ENCODE measurements at regions not wholly inside any gene's neighbourhood (a gene's known extent, or its start where the extent isn't known, plus 50 kb on each side); places are given as distances from the start of the nearest gene placed in this dataset.

GRCh38 chr14:34237677-34238076 is 224.4 kb downstream of the SPTSSA start:
- no peak for DNase-seq

DNA sequence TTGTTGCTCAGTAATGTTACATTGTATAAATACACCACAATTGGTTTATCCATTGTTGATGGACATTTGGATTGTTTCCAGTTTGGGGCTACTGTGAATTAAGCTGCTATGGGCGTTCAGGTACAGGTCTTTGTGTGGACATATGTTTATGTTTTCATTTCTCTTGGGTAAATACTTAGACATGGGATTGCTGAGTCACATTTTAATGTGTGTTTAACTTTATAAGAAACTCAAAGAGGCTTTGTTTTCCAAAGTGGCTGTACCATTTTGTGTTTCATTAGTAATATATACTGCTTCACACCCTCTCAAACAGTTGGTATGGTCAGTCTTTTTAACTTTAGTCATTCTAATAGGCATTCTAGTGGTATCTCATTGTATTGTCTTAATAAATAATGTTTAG is 225.0 kb downstream of the SPTSSA start:
- no peak for DNase-seq

- DNase-seq: no peak
These were observed 226.3 kb downstream of the SPTSSA start for GRCh38 chr14:34235643-34236300.

- no peak for DNase-seq
These were observed 227.8 kb downstream of the SPTSSA start for GRCh38 chr14:34234258-34234657.

DNA sequence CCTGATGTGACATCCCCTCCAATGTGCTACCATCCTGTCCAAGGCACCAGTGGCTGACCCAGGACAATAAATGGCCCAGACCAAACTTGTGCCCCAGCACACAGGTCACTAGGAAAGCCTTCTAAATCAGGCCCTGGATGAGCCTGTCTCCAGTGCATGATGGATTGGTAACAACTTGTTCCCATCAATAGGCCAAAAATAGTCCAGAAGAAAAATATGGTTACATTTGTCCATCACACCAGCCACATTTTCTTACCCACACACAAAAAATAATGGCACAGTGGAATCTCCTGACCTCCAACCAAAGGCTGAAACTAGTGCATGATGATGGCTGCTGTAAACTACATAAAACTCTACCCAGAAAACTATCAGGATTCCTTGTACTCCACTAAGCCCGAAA is 228.4 kb downstream of the SPTSSA start:
- no peak for DNase-seq

DNA sequence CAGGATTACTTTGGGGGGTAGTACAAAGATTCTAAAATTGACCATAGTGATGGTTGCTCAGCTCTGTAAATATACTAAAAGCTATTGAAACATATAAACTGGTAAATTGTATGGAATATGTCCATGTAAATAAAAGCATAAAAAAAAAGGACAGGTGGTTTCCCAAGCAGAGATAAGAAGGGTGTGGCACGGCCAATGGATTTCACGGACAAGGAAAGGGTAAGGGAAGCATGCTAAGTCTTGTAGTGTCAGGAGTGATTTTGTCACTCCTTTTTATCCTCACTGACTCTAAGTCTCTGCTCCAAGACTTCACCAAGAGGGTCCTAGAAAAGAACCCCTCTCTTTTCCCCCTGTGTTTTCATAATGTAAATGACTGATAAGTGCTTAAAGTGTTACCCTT is 229.2 kb downstream of the SPTSSA start:
- no peak for DNase-seq

DNA sequence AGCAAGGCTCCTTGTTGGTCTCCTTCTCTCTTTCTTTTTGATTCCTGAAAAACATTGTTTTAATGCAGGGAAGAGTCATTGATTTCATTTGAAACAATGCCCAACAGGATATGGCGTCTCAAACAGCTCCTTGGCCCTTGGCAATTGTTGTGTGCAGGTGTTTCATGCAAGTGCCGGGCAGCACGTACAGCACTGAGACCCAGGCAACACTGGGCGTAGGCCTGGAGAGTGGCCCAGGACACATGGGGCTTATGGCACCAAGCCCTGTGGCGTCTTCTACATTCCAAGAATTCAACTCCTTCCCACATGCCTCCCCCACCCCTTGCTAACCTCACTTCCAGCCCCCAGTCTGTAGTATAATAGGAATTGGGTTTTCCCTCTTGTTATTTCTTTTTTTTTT is 230.4 kb downstream of the SPTSSA start:
- no peak for DNase-seq

DNA sequence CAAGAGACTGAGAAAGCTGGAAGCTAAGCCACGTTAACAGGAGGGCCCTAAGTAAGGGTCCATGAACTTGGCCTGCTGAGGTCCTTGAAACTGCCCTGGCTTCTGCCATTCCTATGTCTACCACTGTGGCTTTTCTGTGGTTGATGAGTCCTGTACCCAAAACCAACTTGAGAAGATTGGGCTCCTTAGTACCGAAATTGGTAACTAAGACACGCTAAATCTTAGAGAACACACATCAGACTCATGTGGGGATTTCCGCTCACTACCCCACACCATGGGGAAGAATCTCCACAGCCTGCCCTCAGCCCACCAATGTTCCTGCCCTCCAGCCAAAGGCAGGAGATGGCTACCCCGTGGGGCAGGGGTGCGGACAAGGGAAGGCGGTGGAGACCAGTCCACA is 232.9 kb downstream of the SPTSSA start:
- no peak for DNase-seq

DNA sequence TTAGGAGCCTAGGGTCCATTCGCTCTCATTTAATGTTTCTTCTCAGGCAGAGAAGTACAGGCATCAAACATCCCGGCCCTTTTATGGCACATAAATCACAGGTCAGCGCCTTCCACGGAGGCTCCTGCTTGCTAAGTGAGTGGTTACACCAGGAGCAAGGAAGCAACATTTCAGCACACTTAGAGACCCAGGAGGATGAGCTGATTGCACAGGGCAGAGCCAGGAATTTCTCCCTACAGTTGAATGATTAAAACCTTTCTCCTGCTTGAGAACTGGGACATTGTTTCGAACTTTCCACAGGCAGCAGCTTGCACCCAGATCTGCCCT is 233.4 kb downstream of the SPTSSA start:
- DNase-seq: no peak

DNA sequence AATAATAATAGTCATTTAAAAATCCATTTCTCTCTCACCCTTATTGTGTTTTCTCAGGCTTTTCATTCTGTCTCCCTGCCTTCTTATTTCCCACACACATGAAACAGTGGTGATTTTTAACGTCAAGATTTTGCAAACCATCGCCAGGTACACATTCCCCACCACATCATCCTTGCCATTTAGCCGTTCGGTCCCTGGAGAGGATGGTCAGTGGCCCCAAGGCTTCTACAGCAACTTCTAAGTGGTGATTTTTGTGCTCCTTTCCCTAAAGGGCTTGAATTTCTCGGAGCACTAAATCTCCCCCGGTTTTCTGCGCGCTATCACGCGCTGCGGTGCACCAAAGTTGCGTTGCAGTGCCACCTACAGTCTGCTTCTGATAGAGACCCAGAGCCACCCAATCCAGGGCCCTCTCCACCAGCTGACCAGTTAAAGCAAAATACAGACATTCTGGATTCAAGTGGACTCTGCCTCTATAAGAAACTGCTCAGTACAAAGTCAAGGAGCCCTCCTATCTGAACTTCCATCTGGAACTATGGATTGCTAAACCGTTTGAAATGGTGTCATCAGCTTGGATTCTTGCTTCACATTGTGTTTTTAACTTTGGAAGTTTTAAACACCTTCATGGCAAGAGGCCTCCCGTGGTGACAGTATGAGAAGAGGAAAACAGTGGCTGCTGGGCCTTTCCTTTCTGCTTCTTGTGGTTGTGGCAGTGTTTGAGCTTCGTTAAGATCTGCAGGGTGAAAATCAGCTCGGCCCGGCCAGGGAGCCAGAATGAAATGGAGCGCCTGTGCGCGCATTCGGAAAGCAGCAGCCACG is 234.0 kb downstream of the SPTSSA start:
- peak; percentile 34 for DNase-seq

GRCh38 chr14:34224221-34224620 is 237.8 kb downstream of the SPTSSA start:
- no peak for DNase-seq

- DNase-seq: no peak
These were observed 238.5 kb downstream of the SPTSSA start for GRCh38 chr14:34223373-34224148.

DNA sequence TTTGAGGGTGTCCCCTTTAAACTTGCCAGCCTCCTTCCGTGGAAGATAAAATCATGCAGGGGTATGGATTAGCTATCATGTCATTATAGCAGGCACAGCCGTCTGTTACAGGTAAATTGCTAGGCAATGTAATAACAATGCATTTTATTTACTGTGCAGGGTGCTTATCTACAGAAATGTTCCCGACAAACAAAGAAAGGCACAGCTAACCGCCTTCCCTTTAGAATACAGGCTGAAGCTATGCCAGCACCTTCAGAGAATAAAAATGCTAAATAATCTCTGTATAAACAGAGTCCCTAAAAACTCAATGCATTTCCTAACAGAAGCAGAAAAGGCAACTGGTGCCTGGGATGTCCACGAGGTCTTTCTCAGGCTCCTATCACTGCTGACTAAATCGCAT is 239.2 kb downstream of the SPTSSA start:
- no peak for DNase-seq

GRCh38 chr14:34222122-34222521 is 239.9 kb downstream of the SPTSSA start:
- DNase-seq: no peak

- DNase-seq: no peak
These were observed 241.1 kb downstream of the SPTSSA start for GRCh38 chr14:34220921-34221320.

- no peak for DNase-seq
These were observed 241.7 kb downstream of the SPTSSA start for GRCh38 chr14:34220378-34220706.

DNA sequence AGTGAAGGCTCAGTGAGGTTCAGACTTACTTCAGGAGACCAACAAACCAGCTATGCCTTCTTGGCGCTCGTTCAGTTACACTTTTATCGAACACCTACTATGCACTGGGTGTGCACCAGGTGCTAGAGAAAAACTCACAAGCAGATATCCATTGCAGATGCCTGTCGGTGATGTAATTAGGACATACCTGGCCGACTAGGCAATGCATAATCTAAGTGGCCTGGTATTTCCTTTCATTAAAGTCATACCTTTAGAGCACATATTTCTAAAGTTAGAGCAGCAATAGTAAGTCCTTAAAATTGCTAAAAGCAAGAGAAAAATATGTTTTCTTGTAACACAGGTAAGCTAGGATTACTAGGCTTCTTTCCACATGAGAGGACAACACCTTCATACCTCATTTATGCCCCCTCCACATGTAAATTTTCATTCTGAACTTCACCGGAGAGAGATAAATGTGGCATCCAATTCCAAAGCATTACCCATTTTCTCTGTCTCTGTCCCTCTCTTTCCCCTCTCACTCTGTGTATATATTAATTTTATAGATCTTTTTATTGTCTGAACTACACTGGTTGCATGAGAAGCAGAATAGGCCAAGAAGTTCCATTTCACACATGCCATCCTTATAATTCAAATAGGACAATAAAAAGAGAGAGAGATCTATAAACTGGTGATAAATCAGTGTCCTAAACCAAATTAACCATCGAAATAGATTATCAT is 242.2 kb downstream of the SPTSSA start:
- DNase-seq: no peak

DNA sequence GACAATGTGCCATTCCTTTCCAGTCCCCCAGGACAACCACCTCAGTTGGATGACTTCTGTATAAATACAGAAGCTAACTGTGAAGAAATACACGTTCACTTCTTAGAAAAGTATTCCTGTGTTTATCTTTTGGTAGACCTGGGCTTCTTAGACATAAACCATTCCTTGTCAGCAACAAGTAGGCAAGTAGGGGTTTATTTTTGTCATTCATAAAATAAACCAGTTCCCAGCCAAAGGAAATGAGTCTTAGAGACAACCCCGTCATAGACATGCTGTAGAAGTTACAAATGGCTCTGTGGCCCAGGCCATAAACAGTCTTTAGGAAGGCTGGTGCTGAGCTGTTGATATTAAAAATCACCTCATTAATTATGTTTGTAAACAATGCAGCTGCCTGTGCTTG is 243.2 kb downstream of the SPTSSA start:
- no peak for DNase-seq

DNA sequence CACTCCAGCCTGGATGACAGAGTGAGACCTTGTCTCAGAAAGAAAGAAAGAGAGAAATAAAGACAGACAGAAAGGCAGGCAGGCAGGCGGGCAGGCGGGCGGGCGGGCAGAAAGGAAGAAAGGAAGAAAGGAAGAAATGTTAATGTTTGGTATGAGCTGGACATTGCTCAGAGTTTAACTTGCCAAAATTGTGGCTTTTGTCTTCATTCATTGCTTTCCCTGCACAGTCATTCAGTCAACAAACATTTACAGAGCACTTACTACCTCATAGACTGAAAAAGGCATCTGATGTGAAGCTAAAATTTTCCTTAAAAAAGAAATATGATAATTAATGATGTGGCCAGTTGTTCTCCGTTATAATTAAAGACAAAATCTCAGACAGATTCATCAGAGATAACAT is 247.1 kb downstream of the SPTSSA start:
- DNase-seq: no peak

- DNase-seq: no peak
These were observed 248.7 kb downstream of the SPTSSA start for GRCh38 chr14:34213332-34213731.

GRCh38 chr14:34212172-34212929 is 249.7 kb downstream of the SPTSSA start:
- no peak for DNase-seq

- DNase-seq: no peak
These were observed 250.3 kb downstream of the SPTSSA start for GRCh38 chr14:34211732-34212131.

GRCh38 chr14:34208532-34208931 is 253.5 kb downstream of the SPTSSA start:
- DNase-seq: no peak

All from activated CD8-positive, alpha-beta memory T cell treated with anti-CD3 and anti-CD28 coated beads, Interleukin-2, amount 50 U/mL, for 4 hours (primary cell).